ENCODE measurements at regions not wholly inside any gene's neighbourhood (a gene's known extent, or its start where the extent isn't known, plus 50 kb on each side); places are given as distances from the start of the nearest gene placed in this dataset.

GRCh38 chr2:223368481-223368880, 233.7 kb downstream of the SCG2 start:
- Histone ChIP-seq H3K36me3 (no peaks in the 10 kb centered on the region), H3K27ac (no peak overlapping the region), H3K9me3 (no peaks in the 10 kb centered on the region), H3K4me3 (no peak overlapping the region), H3K4me1 (no peaks in the 10 kb centered on the region), H3K27me3 (no peaks in the 10 kb centered on the region)
- WGBS, 2 donors, result 34 to 50% methylated on average over 2 of the region's 2 CpGs
- DNase-seq, result no peak
- intact Hi-C loops (cut with DNase I), result no loop called here
- TF ChIP-seq POLR2A (IDR thresholded peaks at IDR 0.05) (no peak), CTCF (IDR thresholded peaks at IDR 0.05) (no peak)

GRCh38 chr2:223369889-223370288, 232.3 kb downstream of the SCG2 start:
- Histone ChIP-seq H3K27ac (no peak overlapping the region), H3K4me1 (no peaks in the 10 kb centered on the region), H3K9me3 (no peaks in the 10 kb centered on the region), H3K4me3 (no peak overlapping the region), H3K27me3 (no peaks in the 10 kb centered on the region), H3K36me3 (no peaks in the 10 kb centered on the region)
- TF ChIP-seq CTCF (IDR thresholded peaks at IDR 0.05), result no peak
- no peak for TF ChIP-seq POLR2A (IDR thresholded peaks at IDR 0.05)
- WGBS, 2 donors, result 39 to 65% methylated on average over 3 of the region's 3 CpGs
- no peak for DNase-seq
- intact Hi-C loops (cut with DNase I), result no loop called here

GRCh38 chr2:223383315-223383714, 218.8 kb downstream of the SCG2 start:
- no peaks in the 10 kb centered on the region for H3K36me3 ChIP-seq
- no peaks in the 10 kb centered on the region for H3K4me1 ChIP-seq
- H3K9me3 ChIP-seq, result no peaks in the 10 kb centered on the region
- intact Hi-C loops (cut with DNase I), result no loop called here
- TF ChIP-seq POLR2A (IDR thresholded peaks at IDR 0.05) (no peak), CTCF (IDR thresholded peaks at IDR 0.05) (no peak)
- no peaks in the 10 kb centered on the region for H3K27me3 ChIP-seq
- no peak overlapping the region for H3K4me3 ChIP-seq
- no peak overlapping the region for H3K27ac ChIP-seq
- no peak for DNase-seq
- 86 to 92% methylated on average over 1 of the region's 1 CpG for WGBS, 2 donors

GRCh38 chr2:223386189-223386588, 216.0 kb downstream of the SCG2 start:
- DNase-seq, result no peak
- Histone ChIP-seq H3K36me3 (no peaks in the 10 kb centered on the region), H3K27me3 (no peaks in the 10 kb centered on the region), H3K9me3 (no peaks in the 10 kb centered on the region), H3K4me3 (no peak overlapping the region), H3K27ac (no peak overlapping the region), H3K4me1 (no peaks in the 10 kb centered on the region)
- intact Hi-C loops (cut with DNase I), result no loop called here
- TF ChIP-seq POLR2A (IDR thresholded peaks at IDR 0.05) (no peak), CTCF (IDR thresholded peaks at IDR 0.05) (no peak)

- Histone ChIP-seq H3K27ac (no peak overlapping the region), H3K4me1 (no peaks in the 10 kb centered on the region), H3K27me3 (no peaks in the 10 kb centered on the region), H3K9me3 (no peaks in the 10 kb centered on the region), H3K4me3 (no peak overlapping the region), H3K36me3 (no peaks in the 10 kb centered on the region)
- TF ChIP-seq CTCF (IDR thresholded peaks at IDR 0.05) (no peak), POLR2A (IDR thresholded peaks at IDR 0.05) (no peak)
- DNase-seq, result no peak
- intact Hi-C loops (cut with DNase I), result no loop called here
- 73 to 85% methylated on average over 4 of the region's 4 CpGs for WGBS, 2 donors
These were observed 215.2 kb downstream of the SCG2 start for GRCh38 chr2:223386984-223387383.
